ENCODE measurements at regions not wholly inside any gene's neighbourhood (a gene's known extent, or its start where the extent isn't known, plus 50 kb on each side); places are given as distances from the start of the nearest gene placed in this dataset.

DNA sequence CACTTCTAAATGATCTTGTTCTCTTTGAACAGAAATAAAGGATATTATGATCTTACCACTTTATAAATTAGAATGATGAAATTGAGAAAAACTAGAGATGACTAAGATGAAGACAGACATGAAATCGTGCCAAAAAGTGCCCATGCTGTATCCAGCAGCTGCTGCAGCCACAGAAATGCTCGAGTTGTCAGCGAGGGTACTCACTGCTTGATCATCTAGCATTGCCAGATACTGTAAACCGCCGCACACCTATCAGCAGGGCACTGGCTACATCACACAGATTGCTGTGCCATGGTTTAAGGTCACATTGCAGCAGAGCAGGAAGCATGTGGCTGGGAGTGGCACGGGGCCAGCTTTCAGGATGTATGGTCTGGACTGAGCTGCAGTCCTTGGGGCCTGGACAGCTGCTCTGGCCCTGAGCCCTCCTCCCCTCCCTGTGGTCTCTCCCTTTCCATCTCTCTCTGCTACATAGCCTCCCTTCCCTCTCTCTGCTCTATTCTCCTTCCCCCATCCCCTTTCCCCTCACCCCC, 51.0 kb upstream of the SEPTIN5 start (continued):
- TF ChIP-seq HMG20B (CRISPR knock-in tag; IDR thresholded peaks at IDR 0.05) (no peak), RBM34 (IDR thresholded peaks at IDR 0.05; ENCODE audit: borderline replicate concordance, insufficient read depth, low read length) (no peak), PRMT5 (CRISPR knock-in tag; IDR thresholded peaks at IDR 0.05) (peak; percentile 57; the same call in 1 of the 2 replicates), JUND (IDR thresholded peaks at IDR 0.05; ENCODE audit: borderline replicate concordance, low read depth, low read length) (no peak), JUND (tag; IDR thresholded peaks at IDR 0.05; ENCODE audit: borderline replicate concordance, low read depth, low read length) (no peak), OTX1 (CRISPR knock-in tag; IDR thresholded peaks at IDR 0.05) (no peak), FOXJ2 (tag; IDR thresholded peaks at IDR 0.05) (no peak), ZNF143 (CRISPR knock-in tag; IDR thresholded peaks at IDR 0.05) (no peak), EZH2 (IDR thresholded peaks at IDR 0.05; ENCODE audit: borderline replicate concordance, low read depth, low read length) (peak; percentile 78; the same call in 1 of the 2 replicates), XRCC3 (IDR thresholded peaks at IDR 0.05) (no peak), BCL6 (CRISPR knock-in tag; IDR thresholded peaks at IDR 0.05) (no peak), NELFE (IDR thresholded peaks at IDR 0.05; ENCODE audit: insufficient read depth, insufficient read length) (no peak), NR4A1 (CRISPR knock-in tag; IDR thresholded peaks at IDR 0.05) (no peak), NR4A1 (tag; IDR thresholded peaks at IDR 0.05) (no peak), ZNF695 (CRISPR knock-in tag; IDR thresholded peaks at IDR 0.05) (no peak), ELF2 (CRISPR knock-in tag; IDR thresholded peaks at IDR 0.05) (peak; percentile 61; the same call in 1 of the 2 replicates), CEBPG (CRISPR knock-in tag; IDR thresholded peaks at IDR 0.05) (peak; percentile 61), CEBPG (tag; conservative IDR thresholded peaks at IDR 0.05 in 1 of 2, IDR thresholded peaks at IDR 0.05 in 1 of 2) (peak in 1 of 2 experiments; percentile 57; a peak in 2 of 4 replicates), ZNF764 (CRISPR knock-in tag; IDR thresholded peaks at IDR 0.05; ENCODE audit: low read depth) (no peak), ZNF780A (CRISPR knock-in tag; IDR thresholded peaks at IDR 0.05) (no peak), NCOA6 (IDR thresholded peaks at IDR 0.05) (no peak), MTA3 (IDR thresholded peaks at IDR 0.05; ENCODE audit: borderline replicate concordance) (no peak), DACH1 (IDR thresholded peaks at IDR 0.05; ENCODE audit: partially characterized antibody) (no peak), STAG1 (CRISPR knock-in tag; IDR thresholded peaks at IDR 0.05; ENCODE audit: borderline replicate concordance) (no peak), ZNF707 (CRISPR knock-in tag; conservative IDR thresholded peaks at IDR 0.05) (no peak)
- TF ChIP-seq, protein P1, sequence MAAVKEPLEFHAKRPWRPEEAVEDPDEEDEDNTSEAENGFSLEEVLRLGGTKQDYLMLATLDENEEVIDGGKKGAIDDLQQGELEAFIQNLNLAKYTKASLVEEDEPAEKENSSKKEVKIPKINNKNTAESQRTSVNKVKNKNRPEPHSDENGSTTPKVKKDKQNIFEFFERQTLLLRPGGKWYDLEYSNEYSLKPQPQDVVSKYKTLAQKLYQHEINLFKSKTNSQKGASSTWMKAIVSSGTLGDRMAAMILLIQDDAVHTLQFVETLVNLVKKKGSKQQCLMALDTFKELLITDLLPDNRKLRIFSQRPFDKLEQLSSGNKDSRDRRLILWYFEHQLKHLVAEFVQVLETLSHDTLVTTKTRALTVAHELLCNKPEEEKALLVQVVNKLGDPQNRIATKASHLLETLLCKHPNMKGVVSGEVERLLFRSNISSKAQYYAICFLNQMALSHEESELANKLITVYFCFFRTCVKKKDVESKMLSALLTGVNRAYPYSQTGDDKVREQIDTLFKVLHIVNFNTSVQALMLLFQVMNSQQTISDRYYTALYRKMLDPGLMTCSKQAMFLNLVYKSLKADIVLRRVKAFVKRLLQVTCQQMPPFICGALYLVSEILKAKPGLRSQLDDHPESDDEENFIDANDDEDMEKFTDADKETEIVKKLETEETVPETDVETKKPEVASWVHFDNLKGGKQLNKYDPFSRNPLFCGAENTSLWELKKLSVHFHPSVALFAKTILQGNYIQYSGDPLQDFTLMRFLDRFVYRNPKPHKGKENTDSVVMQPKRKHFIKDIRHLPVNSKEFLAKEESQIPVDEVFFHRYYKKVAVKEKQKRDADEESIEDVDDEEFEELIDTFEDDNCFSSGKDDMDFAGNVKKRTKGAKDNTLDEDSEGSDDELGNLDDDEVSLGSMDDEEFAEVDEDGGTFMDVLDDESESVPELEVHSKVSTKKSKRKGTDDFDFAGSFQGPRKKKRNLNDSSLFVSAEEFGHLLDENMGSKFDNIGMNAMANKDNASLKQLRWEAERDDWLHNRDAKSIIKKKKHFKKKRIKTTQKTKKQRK (IDR thresholded peaks at IDR 0.05; ENCODE audit: borderline replicate concordance, low read depth, low read length): no peak
- TF ChIP-seq, protein P2, sequence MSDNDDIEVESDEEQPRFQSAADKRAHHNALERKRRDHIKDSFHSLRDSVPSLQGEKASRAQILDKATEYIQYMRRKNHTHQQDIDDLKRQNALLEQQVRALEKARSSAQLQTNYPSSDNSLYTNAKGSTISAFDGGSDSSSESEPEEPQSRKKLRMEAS (CRISPR knock-in tag; IDR thresholded peaks at IDR 0.05): peak; percentile 80
- TF ChIP-seq, protein P3, sequence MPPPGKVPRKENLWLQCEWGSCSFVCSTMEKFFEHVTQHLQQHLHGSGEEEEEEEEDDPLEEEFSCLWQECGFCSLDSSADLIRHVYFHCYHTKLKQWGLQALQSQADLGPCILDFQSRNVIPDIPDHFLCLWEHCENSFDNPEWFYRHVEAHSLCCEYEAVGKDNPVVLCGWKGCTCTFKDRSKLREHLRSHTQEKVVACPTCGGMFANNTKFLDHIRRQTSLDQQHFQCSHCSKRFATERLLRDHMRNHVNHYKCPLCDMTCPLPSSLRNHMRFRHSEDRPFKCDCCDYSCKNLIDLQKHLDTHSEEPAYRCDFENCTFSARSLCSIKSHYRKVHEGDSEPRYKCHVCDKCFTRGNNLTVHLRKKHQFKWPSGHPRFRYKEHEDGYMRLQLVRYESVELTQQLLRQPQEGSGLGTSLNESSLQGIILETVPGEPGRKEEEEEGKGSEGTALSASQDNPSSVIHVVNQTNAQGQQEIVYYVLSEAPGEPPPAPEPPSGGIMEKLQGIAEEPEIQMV (tag; conservative IDR thresholded peaks at IDR 0.05; ENCODE audit: low read depth): no peak
